HEK293 (cell line): ENCODE measurements at regions not wholly inside any gene's neighbourhood (a gene's known extent, or its start where the extent isn't known, plus 50 kb on each side); places are given as distances from the start of the nearest gene placed in this dataset.

Experiments used
- CTCF ChIA-PET: fragments of 350-600 bp; formaldehyde crosslinking; extraction: SDS; loops from one replicate; lab custom pipeline; 2021; ENCODE audit warnings: antibody characterized with exemption; lab: Yijun Ruan, JAX
- POLR2A ChIA-PET: fragments of 300-600 bp; formaldehyde crosslinking; extraction: SDS; loops from one replicate; lab custom pipeline; 2020; ENCODE audit warnings: antibody characterized with exemption, inconsistent platforms; lab: Yijun Ruan, JAX
- H3K27ac ChIP-seq: fragments of 200-500 bp; sonication (Bioruptor generic); 2 replicates; pipeline ENCODE4 v1.5.1; 2014; ENCODE audit warnings: low read depth, low read length, control low read depth, inconsistent platforms; ENCODE audit errors: extremely low read depth
- H3K36me3 ChIP-seq, 2 experiments: fragments of 200-500 bp in 1 of 2; sonication (Bioruptor generic) in 1 of 2; 1 replicate in 1 of 2; 2 replicates in 1 of 2; pipeline ENCODE4 v1.5.1; 2014 to 2017; ENCODE audit warnings: inconsistent platforms in 2 of 2, low read length in 2 of 2; ENCODE audit not compliant: control insufficient read depth in 2 of 2, insufficient read depth in 1 of 2
- H3K4me1 ChIP-seq: fragments of 200-500 bp; sonication (Bioruptor generic); 2 replicates; pipeline ENCODE4 v1.5.1; 2014; ENCODE audit warnings: mild to moderate bottlenecking, low read length, inconsistent platforms; ENCODE audit not compliant: control insufficient read depth, insufficient read depth
- H3K4me3 ChIP-seq: 2 replicates; pipeline ENCODE4 v1.5.1; 2011; ENCODE audit warnings: low read depth, mild to moderate bottlenecking, control low read depth, low read length, moderate library complexity
- H3K9me3 ChIP-seq: fragments of 200-500 bp; sonication (Bioruptor generic); 2 replicates; pipeline ENCODE4 v1.5.1; 2014; ENCODE audit warnings: low read depth, low read length, inconsistent platforms; ENCODE audit not compliant: control insufficient read depth, insufficient read depth
- CTCF ChIP-seq: fragments of 450-650 bp; formaldehyde crosslinking; IDR thresholded peaks from 2 replicates; pipeline ENCODE4 v1.5.1; 2016; ENCODE audit warnings: missing biosample characterization, missing genetic modification characterization
- GFI1B ChIP-seq: fragments of 450-650 bp; formaldehyde crosslinking; IDR thresholded peaks from 2 replicates; pipeline ENCODE4 v1.5.1; 2016; ENCODE audit warnings: missing biosample characterization, missing genetic modification characterization
- KLF16 ChIP-seq: fragments of 450-650 bp; formaldehyde crosslinking; IDR thresholded peaks from 2 replicates; pipeline ENCODE4 v1.5.1; 2017; ENCODE audit warnings: missing biosample characterization, missing genetic modification characterization
- MZF1 ChIP-seq: fragments of 450-650 bp; formaldehyde crosslinking; IDR thresholded peaks from 2 replicates; pipeline ENCODE4 v1.5.1; 2017; ENCODE audit warnings: missing biosample characterization, missing genetic modification characterization, borderline replicate concordance
- OSR2 ChIP-seq: fragments of 450-650 bp; formaldehyde crosslinking; IDR thresholded peaks from 2 replicates; pipeline ENCODE4 v1.5.1; 2016; ENCODE audit warnings: missing biosample characterization, missing genetic modification characterization
- TCF7L2 ChIP-seq: IDR thresholded peaks from 2 replicates; pipeline ENCODE4 v1.6.1; 2011; ENCODE audit warnings: low read depth, mild to moderate bottlenecking, inconsistent platforms, low read length, moderate library complexity, borderline replicate concordance
- TRIM28 ChIP-seq: IDR thresholded peaks from 2 replicates; pipeline ENCODE4 v1.6.1; 2011; ENCODE audit warnings: low read length, control low read depth, borderline replicate concordance
- ZBTB21 ChIP-seq: fragments of 450-650 bp; formaldehyde crosslinking; IDR thresholded peaks from 2 replicates; pipeline ENCODE4 v1.5.1; 2017; ENCODE audit warnings: missing biosample characterization, missing genetic modification characterization
- ZNF121 ChIP-seq: fragments of 450-650 bp; formaldehyde crosslinking; IDR thresholded peaks from 2 replicates; pipeline ENCODE4 v1.5.1; 2016; ENCODE audit warnings: missing biosample characterization, missing genetic modification characterization
- ZNF174 ChIP-seq: fragments of 450-650 bp; formaldehyde crosslinking; IDR thresholded peaks from 2 replicates; pipeline ENCODE4 v1.5.0; 2017; ENCODE audit warnings: missing biosample characterization, mild to moderate bottlenecking, missing genetic modification characterization
- ZNF18 ChIP-seq: fragments of 450-650 bp; formaldehyde crosslinking; IDR thresholded peaks from 2 replicates; pipeline ENCODE4 v1.5.1; 2016; ENCODE audit warnings: missing biosample characterization, missing genetic modification characterization
- ZNF211 ChIP-seq: fragments of 450-650 bp; formaldehyde crosslinking; IDR thresholded peaks from 2 replicates; pipeline ENCODE4 v1.5.1; 2016; ENCODE audit warnings: low read depth, missing biosample characterization, missing genetic modification characterization
- ZNF324 ChIP-seq: fragments of 450-650 bp; formaldehyde crosslinking; IDR thresholded peaks from 2 replicates; pipeline ENCODE4 v1.5.1; 2016; ENCODE audit warnings: missing biosample characterization, missing genetic modification characterization
- ZNF37A ChIP-seq: fragments of 450-650 bp; IDR thresholded peaks from 2 replicates; pipeline ENCODE4 v1.5.1; 2018; ENCODE audit warnings: missing biosample characterization, missing genetic modification characterization
- ZNF514 ChIP-seq: fragments of 450-650 bp; formaldehyde crosslinking; IDR thresholded peaks from 2 replicates; pipeline ENCODE4 v1.5.1; 2016; ENCODE audit warnings: missing biosample characterization, missing genetic modification characterization
- ZNF548 ChIP-seq: fragments of 450-650 bp; formaldehyde crosslinking; IDR thresholded peaks from 2 replicates; pipeline ENCODE4 v1.5.1; 2016; ENCODE audit warnings: missing biosample characterization, missing genetic modification characterization
- ZNF549 ChIP-seq: fragments of 450-650 bp; IDR thresholded peaks from 2 replicates; pipeline ENCODE4 v1.5.1; 2018; ENCODE audit warnings: missing biosample characterization, missing genetic modification characterization, mild to moderate bottlenecking, inconsistent platforms, moderate library complexity
- ZNF560 ChIP-seq: fragments of 450-650 bp; formaldehyde crosslinking; IDR thresholded peaks from 2 replicates; pipeline ENCODE4 v1.5.1; 2017; ENCODE audit warnings: missing biosample characterization, missing genetic modification characterization, borderline replicate concordance
- ZNF623 ChIP-seq: fragments of 450-650 bp; formaldehyde crosslinking; IDR thresholded peaks from 2 replicates; pipeline ENCODE4 v1.5.1; 2016; ENCODE audit warnings: missing biosample characterization, missing genetic modification characterization
- ZNF645 ChIP-seq: fragments of 450-650 bp; formaldehyde crosslinking; IDR thresholded peaks from 2 replicates; pipeline ENCODE4; 2016; ENCODE audit warnings: missing biosample characterization, missing genetic modification characterization
- ZNF660 ChIP-seq: fragments of 450-650 bp; IDR thresholded peaks from 2 replicates; pipeline ENCODE4 v1.5.1; 2018; ENCODE audit warnings: missing biosample characterization, mild to moderate bottlenecking, missing genetic modification characterization
- ZSCAN4 ChIP-seq: fragments of 450-650 bp; formaldehyde crosslinking; IDR thresholded peaks from 2 replicates; pipeline ENCODE4 v1.5.1; 2017; ENCODE audit warnings: missing biosample characterization, missing genetic modification characterization

- TF ChIP-seq ZNF548 (tag by site-specific recombination), result no peak
- no peak for TF ChIP-seq TCF7L2
- no peak for TF ChIP-seq ZNF211
- no peak for TF ChIP-seq MZF1 (tag by site-specific recombination)
- ChIA-PET CTCF (interaction anchor here (0.8 to 1.2 kb wide), 2 partner anchors 9 to 10 kb away, joined by 3 to 5 read pairs; no protein-coding TSS in a partner anchor), POLR2A (no interaction called here)
- Histone ChIP-seq H3K9me3 (no peaks in the 10 kb centered on the region), H3K36me3 (no peaks in the 10 kb centered on the region), H3K27ac (no peak overlapping the region), H3K4me1 (peaks cover 4% of the 10 kb centered on the region; the same call in 1 of the 2 replicates), H3K4me3 (no peak overlapping the region)
Observed at GRCh38 chr18:57920036-57920435, 116.9 kb upstream of the ATP8B1 start.

GRCh38 chr18:57918601-57919000, 115.5 kb upstream of the ATP8B1 start:
- no peak overlapping the region for H3K4me3 ChIP-seq
- CTCF ChIA-PET, result interaction anchor here (0.6 kb wide), 1 partner anchor 62 kb away, joined by 3 read pairs; no protein-coding TSS in a partner anchor
- no peaks in the 10 kb centered on the region for H3K9me3 ChIP-seq
- H3K4me1 ChIP-seq, result peaks cover 6% of the 10 kb centered on the region; the same call in 1 of the 2 replicates
- POLR2A ChIA-PET, result no interaction called here
- TF ChIP-seq ZNF514 (no peak), ZNF549 (tag by site-specific recombination) (no peak), CTCF (no peak), TRIM28 (no peak), ZNF18 (tag by site-specific recombination) (no peak), OSR2 (tag by site-specific recombination) (no peak), ZNF560 (tag by site-specific recombination) (no peak), ZNF660 (tag by site-specific recombination) (no peak), ZBTB21 (tag by site-specific recombination) (no peak), ZNF37A (tag by site-specific recombination) (no peak), ZNF121 (tag by site-specific recombination) (no peak), ZNF645 (tag by site-specific recombination) (no peak), ZNF623 (tag by site-specific recombination) (no peak), ZSCAN4 (tag by site-specific recombination) (no peak), ZNF174 (tag by site-specific recombination) (no peak), ZNF324 (tag by site-specific recombination) (no peak), KLF16 (no peak), GFI1B (tag by site-specific recombination) (no peak)
- TF ChIP-seq, all 188 proteins: peak for 0
- no peak overlapping the region for H3K27ac ChIP-seq
- no peaks in the 10 kb centered on the region for H3K36me3 ChIP-seq
